GM12878 (cell line): ENCODE measurements at regions not wholly inside any gene's neighbourhood (a gene's known extent, or its start where the extent isn't known, plus 50 kb on each side); places are given as distances from the start of the nearest gene placed in this dataset.

ENCODE experiments used
- ATAC-seq: fragments of 200-7000 bp; cut with Tn5 transposase; 3 replicates; pipeline ENCODE4 v1.9.1; 2020; ENCODE audit warnings: mild to moderate bottlenecking, moderate library complexity
- BruUV-seq: library from RNA; stranded (reverse); fragments of 400-500 nt; replicated peaks from 2 replicates; lab custom pipeline; 2021; lab: Mats Ljungman, UMichigan
- CTCF ChIA-PET: fragments of 300-600 bp; sonication (Branson Sonifier 250); formaldehyde crosslinking; extraction: SDS; loops from one replicate; lab custom pipeline; 2021; ENCODE audit warnings: inconsistent platforms; lab: Yijun Ruan, JAX
- POLR2A ChIA-PET: fragments of 350-600 bp; formaldehyde crosslinking; extraction: SDS; loops from one replicate; lab custom pipeline; 2021; ENCODE audit warnings: inconsistent platforms; lab: Charles Lee
- RAD21 ChIA-PET: fragments of 300-600 bp; sonication (Branson Sonifier 250); formaldehyde crosslinking; loops from one replicate; lab custom pipeline; 2023; ENCODE audit warnings: antibody characterized with exemption; ENCODE audit not compliant: unreplicated experiment; lab: Charles Lee
- SMC1A ChIA-PET: fragments of 300-600 bp; sonication (Branson Sonifier 250); formaldehyde crosslinking; loops from one replicate; lab custom pipeline; 2023; ENCODE audit not compliant: unreplicated experiment, uncharacterized antibody; lab: Charles Lee
- DNase-seq: peaks from one replicate; pipeline ENCODE4 v3.0.0-alpha.2; 2011; ENCODE audit warnings: low read depth, low spot score
- FAIRE-seq: peaks from 3 replicates; lab custom pipeline; 2011; peaks lifted over from hg19 to GRCh38; lab: Jason Lieb, UNC
- H2AFZ ChIP-seq: 2 replicates; pipeline ENCODE4 v1.6.0; 2011; ENCODE audit warnings: low read depth, low read length, control low read depth; ENCODE audit not compliant: control insufficient read depth
- H3K27ac ChIP-seq: 2 replicates; pipeline ENCODE4 v1.5.1; 2011; ENCODE audit warnings: control low read depth; ENCODE audit not compliant: control insufficient read depth, insufficient read depth
- H3K27me3 ChIP-seq, 2 experiments: replicated peaks in 1 of 2; 2 replicates each; pipeline versions ENCODE4 v1.6.0 to v1.6.1; 2011; ENCODE audit warnings: low read length in 1 of 2; ENCODE audit not compliant: control insufficient read depth in 2 of 2, insufficient read depth in 2 of 2
- H3K36me3 ChIP-seq, 2 experiments: 2 replicates each; pipeline ENCODE4 v1.5.1; 2011; ENCODE audit warnings: low read length in 1 of 2; ENCODE audit not compliant: control insufficient read depth in 2 of 2, insufficient read depth in 2 of 2
- H3K4me1 ChIP-seq: 2 replicates; pipeline ENCODE4 v1.6.1; 2011; ENCODE audit warnings: mild to moderate bottlenecking, low read length, moderate library complexity, mixed read lengths; ENCODE audit not compliant: control insufficient read depth, insufficient read depth
- H3K4me2 ChIP-seq: 2 replicates; pipeline ENCODE4 v1.6.0; 2011; ENCODE audit warnings: control low read depth; ENCODE audit not compliant: control insufficient read depth, insufficient read depth
- H3K4me3 ChIP-seq: fragments of 200-600 bp; sonication (generic); 2 replicates; pipeline ENCODE4 v1.5.1; 2016
- H3K79me2 ChIP-seq: 2 replicates; pipeline ENCODE4 v1.6.0; 2011; ENCODE audit warnings: low read length; ENCODE audit not compliant: control insufficient read depth, insufficient read depth
- H3K9ac ChIP-seq: 2 replicates; pipeline ENCODE4 v1.8.0; 2011; ENCODE audit warnings: low read length, control low read depth, mixed read lengths; ENCODE audit not compliant: control insufficient read depth, insufficient read depth
- H3K9me3 ChIP-seq: replicated peaks from 3 replicates; pipeline ENCODE4 v1.5.1; 2011; ENCODE audit warnings: mild to moderate bottlenecking, low read length; ENCODE audit not compliant: control insufficient read depth, insufficient read depth
- H4K20me1 ChIP-seq: 2 replicates; pipeline ENCODE4 v1.6.0; 2011; ENCODE audit not compliant: control insufficient read depth, insufficient read depth
- BACH1 ChIP-seq: fragments of 450-650 bp; IDR thresholded peaks from 2 replicates; pipeline ENCODE4 v1.6.1; 2017; ENCODE audit warnings: mild to moderate bottlenecking, borderline replicate concordance
- CBFB ChIP-seq: IDR thresholded peaks from 2 replicates; pipeline ENCODE4 v1.6.1; 2016; ENCODE audit warnings: antibody characterized with exemption, low read depth
- CREB1 ChIP-seq: IDR thresholded peaks from 2 replicates; pipeline ENCODE4 v1.6.1; 2012; ENCODE audit warnings: low read depth, mild to moderate bottlenecking, inconsistent platforms
- ETV6 ChIP-seq, 2 experiments: fragments of 450-650 bp in 1 of 2; IDR thresholded peaks in 1 of 2; conservative IDR thresholded peaks in 1 of 2; 2 replicates each; pipeline ENCODE4 v1.6.1; 2014; ENCODE audit warnings: antibody characterized with exemption in 1 of 2, borderline replicate concordance in 1 of 2, low read depth in 1 of 2, mild to moderate bottlenecking in 1 of 2, moderate library complexity in 1 of 2
- MEF2A ChIP-seq: IDR thresholded peaks from 2 replicates; pipeline ENCODE4 v1.6.1; 2011; ENCODE audit warnings: low read depth, mild to moderate bottlenecking, low read length, moderate library complexity; ENCODE audit not compliant: insufficient read depth
- ZBED1 ChIP-seq: IDR thresholded peaks from 2 replicates; pipeline ENCODE4 v1.6.1; 2016; ENCODE audit warnings: borderline replicate concordance
- ZBTB40 ChIP-seq: fragments of 450-650 bp; IDR thresholded peaks from 2 replicates; pipeline ENCODE4 v1.6.1; 2016; ENCODE audit warnings: mild to moderate bottlenecking, moderate library complexity, borderline replicate concordance
- ZNF384 ChIP-seq: IDR thresholded peaks from 2 replicates; pipeline ENCODE4 v1.6.1; 2012; ENCODE audit warnings: low read depth, mild to moderate bottlenecking, low read length, improper control_type of control experiment, borderline replicate concordance
- ZSCAN29 ChIP-seq: fragments of 450-650 bp; IDR thresholded peaks from 2 replicates; pipeline ENCODE4 v1.6.1; 2017; ENCODE audit warnings: mild to moderate bottlenecking, moderate library complexity
- in situ Hi-C: fragments of 300-500 bp; cut with MboI; formaldehyde crosslinking; loops from 9 replicates; pipeline ENCODE4 v1.14.3; 2018; ENCODE audit warnings: mixed read lengths
- intact Hi-C: fragments of 100-400 bp; cut with micrococcal nuclease; formaldehyde crosslinking; loops from one replicate; pipeline ENCODE4 v1.14.2; 2022; ENCODE audit not compliant: unreplicated experiment
- TF ChIP-seq, protein P1 (sequence below): fragments of 450-650 bp; formaldehyde crosslinking; IDR thresholded peaks from 2 replicates; pipeline ENCODE4 v1.4.0; 2022; ENCODE audit warnings: mild to moderate bottlenecking, moderate library complexity
- TF ChIP-seq, protein P2 (sequence below): IDR thresholded peaks from 2 replicates; pipeline ENCODE4 v1.6.1; 2012; ENCODE audit warnings: low read length, inconsistent platforms

DNA sequence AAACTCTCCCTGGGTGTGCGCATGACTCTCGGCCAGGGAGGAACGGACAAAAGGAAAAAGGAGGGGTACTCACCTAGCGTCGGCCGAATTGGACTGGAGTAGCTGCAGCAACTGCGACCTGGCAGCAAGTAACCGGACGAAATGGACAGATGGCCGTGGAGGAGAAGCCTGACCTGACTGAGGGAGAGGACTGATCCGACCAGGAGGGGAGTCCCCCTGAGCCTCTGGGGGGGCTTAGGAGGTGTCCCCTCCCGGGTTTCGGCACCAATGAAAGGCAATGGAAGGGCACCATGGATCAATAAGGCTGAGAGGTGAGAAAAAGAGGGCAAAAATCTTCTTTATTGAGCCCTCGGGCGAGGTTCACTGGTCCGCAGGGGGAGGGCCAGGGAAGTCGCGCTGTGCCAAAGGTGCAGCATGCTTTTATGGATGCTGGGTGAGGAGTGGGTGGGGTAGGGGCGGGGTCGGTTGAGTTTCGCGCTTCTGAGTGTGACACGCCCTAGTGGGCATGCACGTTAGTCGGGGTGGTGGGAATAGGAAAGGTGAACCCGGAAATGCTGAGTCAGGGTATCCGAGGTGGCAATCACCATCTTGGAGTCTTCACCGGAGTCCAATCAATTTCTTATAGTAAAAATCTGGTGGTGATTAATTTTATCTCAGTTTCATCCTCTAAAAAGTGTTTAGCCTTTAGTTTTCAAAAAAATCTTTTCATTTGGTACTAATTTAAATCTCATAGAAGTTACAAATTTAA is 638.5 kb upstream of the DPP6 start (continued):
- TF ChIP-seq, protein P1, sequence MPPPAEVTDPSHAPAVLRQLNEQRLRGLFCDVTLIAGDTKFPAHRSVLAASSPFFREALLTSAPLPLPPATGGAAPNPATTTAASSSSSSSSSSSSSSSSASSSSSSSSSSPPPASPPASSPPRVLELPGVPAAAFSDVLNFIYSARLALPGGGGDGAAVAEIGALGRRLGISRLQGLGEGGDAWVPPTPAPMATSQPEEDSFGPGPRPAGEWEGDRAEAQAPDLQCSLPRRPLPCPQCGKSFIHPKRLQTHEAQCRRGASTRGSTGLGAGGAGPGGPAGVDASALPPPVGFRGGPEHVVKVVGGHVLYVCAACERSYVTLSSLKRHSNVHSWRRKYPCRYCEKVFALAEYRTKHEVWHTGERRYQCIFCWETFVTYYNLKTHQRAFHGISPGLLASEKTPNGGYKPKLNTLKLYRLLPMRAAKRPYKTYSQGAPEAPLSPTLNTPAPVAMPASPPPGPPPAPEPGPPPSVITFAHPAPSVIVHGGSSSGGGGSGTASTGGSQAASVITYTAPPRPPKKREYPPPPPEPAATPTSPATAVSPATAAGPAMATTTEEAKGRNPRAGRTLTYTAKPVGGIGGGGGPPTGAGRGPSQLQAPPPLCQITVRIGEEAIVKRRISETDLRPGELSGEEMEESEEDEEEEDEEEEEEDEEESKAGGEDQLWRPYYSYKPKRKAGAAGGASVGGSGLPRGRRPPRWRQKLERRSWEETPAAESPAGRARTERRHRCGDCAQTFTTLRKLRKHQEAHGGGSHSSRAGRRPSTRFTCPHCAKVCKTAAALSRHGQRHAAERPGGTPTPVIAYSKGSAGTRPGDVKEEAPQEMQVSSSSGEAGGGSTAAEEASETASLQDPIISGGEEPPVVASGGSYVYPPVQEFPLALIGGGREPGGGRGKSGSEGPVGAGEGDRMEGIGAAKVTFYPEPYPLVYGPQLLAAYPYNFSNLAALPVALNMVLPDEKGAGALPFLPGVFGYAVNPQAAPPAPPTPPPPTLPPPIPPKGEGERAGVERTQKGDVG (CRISPR knock-in tag): no peak
- no peak for TF ChIP-seq MEF2A
- TF ChIP-seq ZSCAN29: no peak
- no peak for TF ChIP-seq ZBED1
- TF ChIP-seq, protein P2, sequence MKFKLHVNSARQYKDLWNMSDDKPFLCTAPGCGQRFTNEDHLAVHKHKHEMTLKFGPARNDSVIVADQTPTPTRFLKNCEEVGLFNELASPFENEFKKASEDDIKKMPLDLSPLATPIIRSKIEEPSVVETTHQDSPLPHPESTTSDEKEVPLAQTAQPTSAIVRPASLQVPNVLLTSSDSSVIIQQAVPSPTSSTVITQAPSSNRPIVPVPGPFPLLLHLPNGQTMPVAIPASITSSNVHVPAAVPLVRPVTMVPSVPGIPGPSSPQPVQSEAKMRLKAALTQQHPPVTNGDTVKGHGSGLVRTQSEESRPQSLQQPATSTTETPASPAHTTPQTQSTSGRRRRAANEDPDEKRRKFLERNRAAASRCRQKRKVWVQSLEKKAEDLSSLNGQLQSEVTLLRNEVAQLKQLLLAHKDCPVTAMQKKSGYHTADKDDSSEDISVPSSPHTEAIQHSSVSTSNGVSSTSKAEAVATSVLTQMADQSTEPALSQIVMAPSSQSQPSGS: no peak
- no peak for TF ChIP-seq ZNF384
- TF ChIP-seq BACH1: no peak
- no peak for TF ChIP-seq ETV6 (conservative IDR thresholded peaks at IDR 0.05 in 1 of 2, IDR thresholded peaks at IDR 0.05 in 1 of 2; ENCODE audit: borderline replicate concordance in 1 of 2, low read depth in 1 of 2)

DNA sequence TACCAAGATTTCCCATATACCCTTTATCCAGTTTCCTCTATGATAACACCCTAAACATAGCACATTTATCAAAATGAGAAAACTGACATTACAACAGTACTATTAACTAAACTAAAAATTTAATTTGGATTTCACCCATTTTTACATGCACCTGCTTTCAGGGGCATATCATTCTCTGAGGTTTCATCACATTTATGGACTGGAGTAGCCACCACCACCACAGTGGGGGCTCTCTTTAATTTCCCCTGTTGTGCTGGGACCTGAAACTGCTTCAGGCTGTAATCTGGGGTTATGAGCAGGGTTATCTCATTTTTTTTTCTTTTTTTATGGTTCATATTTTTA is 637.9 kb upstream of the DPP6 start:
- no peak overlapping the region for H2AFZ ChIP-seq
- SMC1A ChIA-PET: no interaction called here
- ATAC-seq: no peak

More for the DNA sequence above, 637.9 kb upstream of the DPP6 start:
- Histone ChIP-seq H3K27ac (no peak overlapping the region), H3K4me3 (no peak overlapping the region), H3K4me1 (no peaks in the 10 kb centered on the region), H3K27me3 (no peaks in the 10 kb centered on the region), H3K36me3 (no peaks in the 10 kb centered on the region), H3K4me2 (no peak overlapping the region), H4K20me1 (no peaks in the 10 kb centered on the region), H3K9me3 (no peaks in the 10 kb centered on the region; the same call in 2 of the 3 replicates), H3K9ac (no peak overlapping the region), H3K79me2 (no peaks in the 10 kb centered on the region)
- in situ Hi-C loops: no loop called here
- TF ChIP-seq CREB1 (no peak), CBFB (no peak), ZBTB40 (no peak)
- BruUV-seq: no TSS peak
- POLR2A ChIA-PET: no interaction called here
- FAIRE-seq (no peak), DNase-seq (no peak)
- CTCF ChIA-PET: no interaction called here
- intact Hi-C loops: no loop called here
- RAD21 ChIA-PET: no interaction called here
